ENCODE measurements at regions not wholly inside any gene's neighbourhood (a gene's known extent, or its start where the extent isn't known, plus 50 kb on each side); places are given as distances from the start of the nearest gene placed in this dataset.
A peak's percentile ranks its signal among the peaks of the same experiment; 100 is the strongest.

GRCh38 chr1:37107153-37107907, 73.0 kb upstream of the GRIK3 start:
- Histone ChIP-seq H3K4me3 (ENCODE audit: low read depth, low read length) (no peak overlapping the region), H3K36me3 (ENCODE audit: control insufficient read depth, insufficient read depth, low read length) (no peaks in the 10 kb centered on the region), H3K27me3 (ENCODE audit: control insufficient read depth, insufficient read depth, low read length) (no peaks in the 10 kb centered on the region)
- no peak for TF ChIP-seq CTCF (IDR thresholded peaks at IDR 0.05; ENCODE audit: insufficient read depth, low read length, severe bottlenecking)
- DNase-seq (ENCODE audit: low read depth) (no peak), FAIRE-seq (no peak)

- no peak for TF ChIP-seq CTCF (IDR thresholded peaks at IDR 0.05; ENCODE audit: insufficient read depth, low read length, severe bottlenecking)
- DNase-seq (ENCODE audit: low read depth) (no peak), FAIRE-seq (no peak)
- no peaks in the 10 kb centered on the region for H3K27me3 ChIP-seq (ENCODE audit: control insufficient read depth, insufficient read depth, low read length)
- no peaks in the 10 kb centered on the region for H3K36me3 ChIP-seq (ENCODE audit: control insufficient read depth, insufficient read depth, low read length)
- H3K4me3 ChIP-seq (ENCODE audit: low read depth, low read length) = no peak overlapping the region
Observed at GRCh38 chr1:37108596-37109188, 74.4 kb upstream of the GRIK3 start.

GRCh38 chr1:37112430-37112829, 78.1 kb upstream of the GRIK3 start:
- TF ChIP-seq CTCF (IDR thresholded peaks at IDR 0.05; ENCODE audit: insufficient read depth, low read length, severe bottlenecking) = no peak
- H3K36me3 ChIP-seq (ENCODE audit: control insufficient read depth, insufficient read depth, low read length) = no peaks in the 10 kb centered on the region
- H3K27me3 ChIP-seq (ENCODE audit: control insufficient read depth, insufficient read depth, low read length) = no peaks in the 10 kb centered on the region
- FAIRE-seq (peak; percentile 58), DNase-seq (ENCODE audit: low read depth) (peak; percentile 73)
- no peak overlapping the region for H3K4me3 ChIP-seq (ENCODE audit: low read depth, low read length)

GRCh38 chr1:37113285-37113997, 79.1 kb upstream of the GRIK3 start:
- no peak for DNase-seq (ENCODE audit: low read depth)
- Histone ChIP-seq H3K4me3 (ENCODE audit: low read depth, low read length) (no peak overlapping the region), H3K27me3 (ENCODE audit: control insufficient read depth, insufficient read depth, low read length) (no peaks in the 10 kb centered on the region), H3K36me3 (ENCODE audit: control insufficient read depth, insufficient read depth, low read length) (no peaks in the 10 kb centered on the region)
- no peak for FAIRE-seq
- TF ChIP-seq CTCF (IDR thresholded peaks at IDR 0.05; ENCODE audit: insufficient read depth, low read length, severe bottlenecking) = no peak

GRCh38 chr1:37118790-37119189, 84.5 kb upstream of the GRIK3 start:
- DNase-seq (ENCODE audit: low read depth) (no peak), FAIRE-seq (no peak)
- H3K27me3 ChIP-seq (ENCODE audit: control insufficient read depth, insufficient read depth, low read length) = no peaks in the 10 kb centered on the region
- TF ChIP-seq CTCF (IDR thresholded peaks at IDR 0.05; ENCODE audit: insufficient read depth, low read length, severe bottlenecking) = no peak
- no peak overlapping the region for H3K4me3 ChIP-seq (ENCODE audit: low read depth, low read length)
- no peaks in the 10 kb centered on the region for H3K36me3 ChIP-seq (ENCODE audit: control insufficient read depth, insufficient read depth, low read length)
